Liver (tissue), 7 donors: ENCODE measurements at regions not wholly inside any gene's neighbourhood (a gene's known extent, or its start where the extent isn't known, plus 50 kb on each side); places are given as distances from the start of the nearest gene placed in this dataset.

ENCODE experiments used
- DNase-seq: peaks from one replicate; pipeline ENCODE4 v3.0.0-alpha.2; 2017; ENCODE audit warnings: low spot score
- H3K27ac ChIP-seq, 2 donors: one replicate each; pipeline ENCODE4 v1.7.0; 2013; ENCODE audit warnings: inconsistent platforms in 2 of 2, low read length in 2 of 2, control low read depth in 1 of 2, low read depth in 1 of 2, mild to moderate bottlenecking in 1 of 2
- H3K27me3 ChIP-seq, 4 donors: one replicate each; pipeline versions ENCODE4 v1.6.1 to v1.7.0; 2013; ENCODE audit warnings: low read length in 3 of 4, inconsistent platforms in 1 of 4, mild to moderate bottlenecking in 1 of 4, moderate library complexity in 1 of 4; ENCODE audit not compliant: control insufficient read depth in 4 of 4, insufficient read depth in 4 of 4
- H3K36me3 ChIP-seq, 4 donors: one replicate each; pipeline versions ENCODE4 v1.6.1 to v1.7.0; 2013; ENCODE audit warnings: low read length in 3 of 4, mild to moderate bottlenecking in 3 of 4, low read depth in 1 of 4, moderate library complexity in 1 of 4; ENCODE audit not compliant: control insufficient read depth in 4 of 4, insufficient read depth in 3 of 4
- H3K4me1 ChIP-seq, 4 donors: one replicate each; pipeline versions ENCODE4 v1.6.1 to v1.7.0; 2013; ENCODE audit warnings: low read length in 3 of 4, mild to moderate bottlenecking in 3 of 4, moderate library complexity in 1 of 4; ENCODE audit not compliant: control insufficient read depth in 4 of 4, insufficient read depth in 4 of 4
- H3K4me3 ChIP-seq, 3 donors: one replicate each; pipeline versions ENCODE4 v1.6.1 to v1.7.0; 2013; ENCODE audit warnings: low read length in 3 of 3, control low read depth in 1 of 3, low read depth in 1 of 3, mild to moderate bottlenecking in 1 of 3
- H3K9ac ChIP-seq, 2 donors: one replicate each; pipeline ENCODE4 v1.7.0; 2013; ENCODE audit warnings: low read length in 2 of 2, mild to moderate bottlenecking in 2 of 2, moderate library complexity in 2 of 2, control low read depth in 1 of 2, low read depth in 1 of 2
- H3K9me3 ChIP-seq, 4 donors: one replicate each; pipeline versions ENCODE4 v1.6.1 to v1.7.0; 2013; ENCODE audit warnings: low read length in 3 of 4; ENCODE audit not compliant: control insufficient read depth in 4 of 4
- EGR1 ChIP-seq, 2 donors: IDR thresholded peaks; 2 replicates each; pipeline ENCODE4 v1.6.1; 2016 to 2018; ENCODE audit warnings: antibody characterized with exemption in 2 of 2, low read depth in 2 of 2
- FOXA1 ChIP-seq: IDR thresholded peaks from 2 replicates; pipeline ENCODE4 v1.6.1; 2016; ENCODE audit warnings: antibody characterized with exemption
- FOXA2 ChIP-seq: IDR thresholded peaks from 2 replicates; pipeline ENCODE4 v1.6.1; 2016; ENCODE audit warnings: antibody characterized with exemption
- HNF4A ChIP-seq, 2 donors: conservative IDR thresholded peaks; 2 replicates each; pipeline ENCODE4 v1.6.1; 2016; ENCODE audit warnings: antibody characterized with exemption in 2 of 2, mild to moderate bottlenecking in 2 of 2
- JUND ChIP-seq, 2 donors: IDR thresholded peaks; 2 replicates each; pipeline ENCODE4 v1.6.1; 2016; ENCODE audit warnings: antibody characterized with exemption in 2 of 2
- NR2F2 ChIP-seq: IDR thresholded peaks from 2 replicates; pipeline ENCODE4 v1.6.1; 2016; ENCODE audit warnings: antibody characterized with exemption
- RAD21 ChIP-seq, 2 donors: IDR thresholded peaks; 2 replicates each; pipeline ENCODE4 v1.6.1; 2016; ENCODE audit warnings: antibody characterized with exemption in 2 of 2, mild to moderate bottlenecking in 2 of 2
- RXRA ChIP-seq, 2 donors: IDR thresholded peaks; 2 replicates each; pipeline ENCODE4 v1.6.1; 2017 to 2018; ENCODE audit warnings: antibody characterized with exemption in 2 of 2, mild to moderate bottlenecking in 1 of 2
- SP1 ChIP-seq: IDR thresholded peaks from 2 replicates; pipeline ENCODE4 v1.6.1; 2018; ENCODE audit warnings: antibody characterized with exemption, mild to moderate bottlenecking
- TAF1 ChIP-seq: conservative IDR thresholded peaks from 2 replicates; pipeline ENCODE4 v1.6.1; 2016; ENCODE audit warnings: antibody characterized with exemption, mild to moderate bottlenecking
- WGBS: extraction: QIAGEN DNeasy Blood & Tissue Kit; methylation state at CpG from one replicate; pipeline ENCODE4 v1.1.7; 2013; 5-methylcytosine and 5-hydroxymethylcytosine counted together
- TF ChIP-seq, protein P1 (sequence below): IDR thresholded peaks from 2 replicates; pipeline ENCODE4 v1.6.1; 2016; ENCODE audit warnings: antibody characterized with exemption
- TF ChIP-seq, protein P2 (sequence below): IDR thresholded peaks from 2 replicates; pipeline ENCODE4 v1.6.1; 2016; ENCODE audit warnings: antibody characterized with exemption
- TF ChIP-seq, protein P3 (sequence below): IDR thresholded peaks from 2 replicates; pipeline ENCODE4 v1.6.1; 2016; ENCODE audit warnings: antibody characterized with exemption, mild to moderate bottlenecking
- donor health status: healthy.
- donor health status: healthy.
- donor health status: healthy.
- donor health status: healthy.

DNA sequence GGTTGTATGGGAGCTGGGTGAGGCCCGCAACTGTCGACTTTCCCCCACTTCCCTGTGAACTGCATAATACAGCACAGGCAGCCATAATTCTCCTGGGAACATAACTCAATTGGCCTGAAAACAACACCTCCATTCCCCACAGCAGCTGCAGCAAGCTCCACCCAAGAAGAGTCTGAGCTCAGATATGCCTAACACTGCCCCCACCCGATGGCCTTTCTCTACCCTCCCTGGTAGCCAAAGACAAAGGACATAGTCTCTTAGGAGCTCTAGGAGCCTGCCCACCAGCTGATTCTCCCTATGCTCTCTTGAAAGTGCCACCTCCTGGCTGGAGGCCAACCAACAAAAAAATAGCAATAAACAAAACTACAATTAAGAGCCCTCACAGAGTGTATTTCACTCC, 542.7 kb upstream of the LMO3 start:
- Histone ChIP-seq H3K27ac (no peak overlapping the region), H3K9ac (no peak overlapping the region), H3K4me1 (peaks cover 0 to 3% (median 1%) of the 10 kb centered on the region in 4 donors), H3K9me3 (peaks cover 3 to 5% (median 3%) of the 10 kb centered on the region in 4 donors), H3K36me3 (no peaks in the 10 kb centered on the region), H3K4me3 (no peak overlapping the region), H3K27me3 (no peaks in the 10 kb centered on the region)
- WGBS: 78% methylated on average over 3 of the region's 3 CpGs
- TF ChIP-seq, protein P1, sequence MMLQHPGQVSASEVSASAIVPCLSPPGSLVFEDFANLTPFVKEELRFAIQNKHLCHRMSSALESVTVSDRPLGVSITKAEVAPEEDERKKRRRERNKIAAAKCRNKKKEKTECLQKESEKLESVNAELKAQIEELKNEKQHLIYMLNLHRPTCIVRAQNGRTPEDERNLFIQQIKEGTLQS: no peak
- no peak for DNase-seq

DNA sequence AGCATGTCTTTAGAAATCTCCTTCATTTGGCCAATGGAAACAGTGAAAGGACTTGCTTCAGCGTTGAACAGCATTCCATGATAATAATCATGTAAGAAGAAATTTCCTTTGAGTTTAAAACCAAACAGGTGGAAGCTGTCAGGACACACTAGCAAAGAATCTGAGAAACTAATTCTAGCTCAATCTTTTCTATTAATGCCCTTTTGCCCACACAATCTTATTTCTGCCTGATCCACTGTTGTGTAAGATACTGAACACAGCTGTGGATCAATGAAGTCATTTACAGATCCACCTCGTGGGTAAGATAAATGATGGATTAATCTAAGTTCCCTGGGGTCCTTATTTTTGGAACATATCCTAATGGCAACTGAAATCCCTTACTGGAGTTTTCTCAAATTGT, 536.9 kb upstream of the LMO3 start:
- no peaks in the 10 kb centered on the region for H3K36me3 ChIP-seq
- H3K27me3 ChIP-seq: no peaks in the 10 kb centered on the region
- no peak overlapping the region for H3K27ac ChIP-seq
- DNase-seq: no peak
- 50% methylated on average over 2 of the region's 2 CpGs for WGBS
- H3K4me1 ChIP-seq: no peaks in the 10 kb centered on the region
- H3K9me3 ChIP-seq: no peaks in the 10 kb centered on the region
- no peak overlapping the region for H3K4me3 ChIP-seq
- TF ChIP-seq, protein P1: no peak
- no peak for TF ChIP-seq FOXA2
- TF ChIP-seq EGR1 (IDR thresholded peaks at IDR 0.05; ENCODE audit: low read depth in 2 of 2): no peak
- H3K9ac ChIP-seq: no peak overlapping the region

DNA sequence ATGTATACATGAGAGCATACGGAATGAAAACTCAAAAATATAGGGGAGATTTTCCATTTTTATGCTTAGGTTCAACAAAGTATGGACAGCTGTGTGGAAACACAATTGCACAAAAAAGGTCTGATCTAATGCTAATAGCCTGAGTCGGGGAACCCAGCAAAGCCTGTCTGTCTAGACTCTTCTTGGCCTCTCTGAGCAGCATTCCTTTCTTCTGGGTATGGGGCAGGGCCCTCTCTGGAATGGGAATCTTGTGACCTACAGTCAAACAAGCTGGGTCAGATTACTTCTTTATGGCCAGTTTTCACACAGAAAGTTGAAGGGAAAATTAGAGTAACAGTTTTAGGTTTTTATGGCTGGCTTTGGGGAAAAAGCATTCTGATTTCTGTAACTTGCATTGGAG, 534.0 kb upstream of the LMO3 start:
- H3K27ac ChIP-seq: no peak overlapping the region
- no peak for DNase-seq
- H3K36me3 ChIP-seq: no peaks in the 10 kb centered on the region
- H3K9ac ChIP-seq: no peak overlapping the region
- H3K4me3 ChIP-seq: no peak overlapping the region
- H3K4me1 ChIP-seq: no peaks in the 10 kb centered on the region
- TF ChIP-seq, protein P2, sequence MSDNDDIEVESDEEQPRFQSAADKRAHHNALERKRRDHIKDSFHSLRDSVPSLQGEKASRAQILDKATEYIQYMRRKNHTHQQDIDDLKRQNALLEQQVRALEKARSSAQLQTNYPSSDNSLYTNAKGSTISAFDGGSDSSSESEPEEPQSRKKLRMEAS: no peak
- TF ChIP-seq FOXA2 (no peak), SP1 (no peak), RXRA (IDR thresholded peaks at IDR 0.05) (no peak), FOXA1 (no peak), TAF1 (no peak), HNF4A (conservative IDR thresholded peaks at IDR 0.05) (no peak), RAD21 (IDR thresholded peaks at IDR 0.05) (no peak), JUND (IDR thresholded peaks at IDR 0.05) (no peak), NR2F2 (no peak)
- TF ChIP-seq, protein P3, sequence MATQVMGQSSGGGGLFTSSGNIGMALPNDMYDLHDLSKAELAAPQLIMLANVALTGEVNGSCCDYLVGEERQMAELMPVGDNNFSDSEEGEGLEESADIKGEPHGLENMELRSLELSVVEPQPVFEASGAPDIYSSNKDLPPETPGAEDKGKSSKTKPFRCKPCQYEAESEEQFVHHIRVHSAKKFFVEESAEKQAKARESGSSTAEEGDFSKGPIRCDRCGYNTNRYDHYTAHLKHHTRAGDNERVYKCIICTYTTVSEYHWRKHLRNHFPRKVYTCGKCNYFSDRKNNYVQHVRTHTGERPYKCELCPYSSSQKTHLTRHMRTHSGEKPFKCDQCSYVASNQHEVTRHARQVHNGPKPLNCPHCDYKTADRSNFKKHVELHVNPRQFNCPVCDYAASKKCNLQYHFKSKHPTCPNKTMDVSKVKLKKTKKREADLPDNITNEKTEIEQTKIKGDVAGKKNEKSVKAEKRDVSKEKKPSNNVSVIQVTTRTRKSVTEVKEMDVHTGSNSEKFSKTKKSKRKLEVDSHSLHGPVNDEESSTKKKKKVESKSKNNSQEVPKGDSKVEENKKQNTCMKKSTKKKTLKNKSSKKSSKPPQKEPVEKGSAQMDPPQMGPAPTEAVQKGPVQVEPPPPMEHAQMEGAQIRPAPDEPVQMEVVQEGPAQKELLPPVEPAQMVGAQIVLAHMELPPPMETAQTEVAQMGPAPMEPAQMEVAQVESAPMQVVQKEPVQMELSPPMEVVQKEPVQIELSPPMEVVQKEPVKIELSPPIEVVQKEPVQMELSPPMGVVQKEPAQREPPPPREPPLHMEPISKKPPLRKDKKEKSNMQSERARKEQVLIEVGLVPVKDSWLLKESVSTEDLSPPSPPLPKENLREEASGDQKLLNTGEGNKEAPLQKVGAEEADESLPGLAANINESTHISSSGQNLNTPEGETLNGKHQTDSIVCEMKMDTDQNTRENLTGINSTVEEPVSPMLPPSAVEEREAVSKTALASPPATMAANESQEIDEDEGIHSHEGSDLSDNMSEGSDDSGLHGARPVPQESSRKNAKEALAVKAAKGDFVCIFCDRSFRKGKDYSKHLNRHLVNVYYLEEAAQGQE: no peak
- 68% methylated on average over 2 of the region's 2 CpGs for WGBS
- no peaks in the 10 kb centered on the region for H3K9me3 ChIP-seq
- H3K27me3 ChIP-seq: no peaks in the 10 kb centered on the region
